B cell (primary cell): ENCODE measurements at regions not wholly inside any gene's neighbourhood (a gene's known extent, or its start where the extent isn't known, plus 50 kb on each side); places are given as distances from the start of the nearest gene placed in this dataset.
"Not testable (repeated sequence)": the region's sequence is repeated elsewhere in the genome, so short reads cannot be mapped to it uniquely, and the experiment has no call there.

Experiments used
- EZH2 ChIP-seq: IDR thresholded peaks from 2 replicates; pipeline ENCODE4 v1.6.1; 2012; ENCODE audit warnings: borderline replicate concordance, low read depth, mild to moderate bottlenecking, moderate library complexity, low read length; ENCODE audit not compliant: insufficient read depth, poor library complexity, severe bottlenecking
- TF ChIP-seq, protein P1 (sequence below): fragments of 200-600 bp; IDR thresholded peaks from one replicate; pipeline ENCODE4 v1.8.0; 2022; ENCODE audit warnings: antibody characterized with exemption, mild to moderate bottlenecking

DNA sequence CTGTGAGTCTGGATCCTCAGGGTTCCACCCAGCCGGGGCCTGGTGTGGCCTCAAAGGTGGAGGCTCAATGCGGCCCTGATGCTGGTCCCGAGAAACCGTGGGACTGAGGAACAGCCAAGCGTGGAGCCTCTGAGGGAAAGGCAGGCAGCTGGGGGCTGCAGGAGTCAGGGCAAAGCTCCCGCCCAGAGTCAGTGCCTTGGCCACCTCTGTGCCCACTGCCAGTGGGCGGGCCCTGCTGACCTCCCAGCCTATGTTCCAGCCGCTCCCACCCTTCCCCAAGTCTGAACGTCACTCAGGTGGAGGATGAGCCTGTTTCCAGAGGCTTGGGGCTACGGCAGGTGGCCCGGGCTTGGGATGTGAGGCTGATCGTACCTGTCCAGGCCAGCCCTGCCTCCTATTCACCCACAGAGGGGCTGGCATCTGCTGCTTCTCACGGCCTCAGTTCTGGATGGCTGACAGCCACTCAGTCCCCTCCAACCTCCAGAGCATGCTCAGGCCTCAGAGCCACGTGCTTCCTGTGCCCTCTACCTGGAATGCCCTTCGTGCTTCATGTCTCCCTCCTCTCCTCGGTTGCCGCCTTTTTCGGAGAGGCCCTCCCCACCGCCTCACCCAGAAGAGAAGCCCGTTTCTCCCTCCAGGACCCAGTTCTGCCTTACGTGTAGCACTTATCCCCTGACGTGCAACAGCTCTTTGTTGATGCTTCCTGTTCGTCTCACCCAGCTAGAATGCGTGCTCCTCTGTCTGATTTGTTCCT, 94.1 kb upstream of the LRPAP1 start:
- TF ChIP-seq, protein P1, sequence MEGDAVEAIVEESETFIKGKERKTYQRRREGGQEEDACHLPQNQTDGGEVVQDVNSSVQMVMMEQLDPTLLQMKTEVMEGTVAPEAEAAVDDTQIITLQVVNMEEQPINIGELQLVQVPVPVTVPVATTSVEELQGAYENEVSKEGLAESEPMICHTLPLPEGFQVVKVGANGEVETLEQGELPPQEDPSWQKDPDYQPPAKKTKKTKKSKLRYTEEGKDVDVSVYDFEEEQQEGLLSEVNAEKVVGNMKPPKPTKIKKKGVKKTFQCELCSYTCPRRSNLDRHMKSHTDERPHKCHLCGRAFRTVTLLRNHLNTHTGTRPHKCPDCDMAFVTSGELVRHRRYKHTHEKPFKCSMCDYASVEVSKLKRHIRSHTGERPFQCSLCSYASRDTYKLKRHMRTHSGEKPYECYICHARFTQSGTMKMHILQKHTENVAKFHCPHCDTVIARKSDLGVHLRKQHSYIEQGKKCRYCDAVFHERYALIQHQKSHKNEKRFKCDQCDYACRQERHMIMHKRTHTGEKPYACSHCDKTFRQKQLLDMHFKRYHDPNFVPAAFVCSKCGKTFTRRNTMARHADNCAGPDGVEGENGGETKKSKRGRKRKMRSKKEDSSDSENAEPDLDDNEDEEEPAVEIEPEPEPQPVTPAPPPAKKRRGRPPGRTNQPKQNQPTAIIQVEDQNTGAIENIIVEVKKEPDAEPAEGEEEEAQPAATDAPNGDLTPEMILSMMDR: not testable (repeated sequence)
- not testable (repeated sequence) for TF ChIP-seq EZH2
